ENCODE measurements at regions not wholly inside any gene's neighbourhood (a gene's known extent, or its start where the extent isn't known, plus 50 kb on each side); places are given as distances from the start of the nearest gene placed in this dataset.

GRCh38 chr9:79352322-79352721 is 219.4 kb upstream of the TLE4 start:
- Histone ChIP-seq H3K27me3 (ENCODE audit: control insufficient read depth, insufficient read depth, low read length) (no peaks in the 10 kb centered on the region), H3K9me3 (ENCODE audit: control insufficient read depth, insufficient read depth, low read length) (no peaks in the 10 kb centered on the region), H3K4me3 (ENCODE audit: low read depth, low read length) (no peak overlapping the region), H3K27ac (ENCODE audit: low read depth, low read length) (no peak overlapping the region)
- TF ChIP-seq CTCF (IDR thresholded peaks at IDR 0.05; ENCODE audit: low read depth, low read length), result no peak
- DNase-seq (ENCODE audit: low read depth, low spot score), result no peak
- ChIA-PET POLR2A (no interaction called here), CTCF (no interaction called here)

- H3K27ac ChIP-seq (ENCODE audit: low read depth, low read length), result no peak overlapping the region
- DNase-seq (ENCODE audit: low read depth, low spot score), result no peak
- no peak for TF ChIP-seq CTCF (IDR thresholded peaks at IDR 0.05; ENCODE audit: low read depth, low read length)
Measured at GRCh38 chr9:79353856-79354520, 217.8 kb upstream of the TLE4 start.

GRCh38 chr9:79357194-79357593 is 214.6 kb upstream of the TLE4 start:
- Histone ChIP-seq H3K9me3 (ENCODE audit: control insufficient read depth, insufficient read depth, low read length) (no peaks in the 10 kb centered on the region), H3K27ac (ENCODE audit: low read depth, low read length) (no peak overlapping the region), H3K4me3 (ENCODE audit: low read depth, low read length) (no peak overlapping the region), H3K27me3 (ENCODE audit: control insufficient read depth, insufficient read depth, low read length) (no peaks in the 10 kb centered on the region)
- ChIA-PET CTCF (no interaction called here), POLR2A (no interaction called here)
- no peak for DNase-seq (ENCODE audit: low read depth, low spot score)
- no peak for TF ChIP-seq CTCF (IDR thresholded peaks at IDR 0.05; ENCODE audit: low read depth, low read length)

More at GRCh38 chr9:79353856-79354520, 217.8 kb upstream of the TLE4 start:
- H3K9me3 ChIP-seq (ENCODE audit: control insufficient read depth, insufficient read depth, low read length), result no peaks in the 10 kb centered on the region
- ChIA-PET CTCF (interaction anchor here (0.6 to 1.0 kb wide), 2 partner anchors 224 to 987 kb away, joined by 3 read pairs; no protein-coding TSS in a partner anchor), POLR2A (no interaction called here)
- H3K4me3 ChIP-seq (ENCODE audit: low read depth, low read length), result no peak overlapping the region
- no peaks in the 10 kb centered on the region for H3K27me3 ChIP-seq (ENCODE audit: control insufficient read depth, insufficient read depth, low read length)

- Histone ChIP-seq H3K4me3 (ENCODE audit: low read depth, low read length) (no peak overlapping the region), H3K27ac (ENCODE audit: low read depth, low read length) (no peak overlapping the region), H3K27me3 (ENCODE audit: control insufficient read depth, insufficient read depth, low read length) (no peaks in the 10 kb centered on the region), H3K9me3 (ENCODE audit: control insufficient read depth, insufficient read depth, low read length) (no peaks in the 10 kb centered on the region)
- CTCF ChIA-PET, result no interaction called here
- POLR2A ChIA-PET, result no interaction called here
- no peak for DNase-seq (ENCODE audit: low read depth, low spot score)
- TF ChIP-seq CTCF (IDR thresholded peaks at IDR 0.05; ENCODE audit: low read depth, low read length), result no peak
Measured at GRCh38 chr9:79357616-79358015, 214.1 kb upstream of the TLE4 start.

- POLR2A ChIA-PET, result no interaction called here
- H3K4me3 ChIP-seq (ENCODE audit: low read depth, low read length), result no peak overlapping the region
- H3K27me3 ChIP-seq (ENCODE audit: control insufficient read depth, insufficient read depth, low read length), result no peaks in the 10 kb centered on the region
- no peaks in the 10 kb centered on the region for H3K9me3 ChIP-seq (ENCODE audit: control insufficient read depth, insufficient read depth, low read length)
- no peak for TF ChIP-seq CTCF (IDR thresholded peaks at IDR 0.05; ENCODE audit: low read depth, low read length)
- H3K27ac ChIP-seq (ENCODE audit: low read depth, low read length), result no peak overlapping the region
- no peak for DNase-seq (ENCODE audit: low read depth, low spot score)
- CTCF ChIA-PET, result interaction anchor here (0.6 to 1.6 kb wide), 4 partner anchors 20 to 798 kb away, joined by 3 to 5 read pairs (median 4); no protein-coding TSS in a partner anchor
Measured at GRCh38 chr9:79360387-79361347, 211.1 kb upstream of the TLE4 start.
